IPS DF 6.9 (cell line): ENCODE measurements at regions not wholly inside any gene's neighbourhood (a gene's known extent, or its start where the extent isn't known, plus 50 kb on each side); places are given as distances from the start of the nearest gene placed in this dataset.

ENCODE experiments used
- DNase-seq: peaks from one replicate; pipeline ENCODE4 v3.0.0-alpha.2; 2013; ENCODE audit warnings: low read depth, low spot score
- H3K27ac ChIP-seq: one replicate; pipeline ENCODE4 v1.5.1; 2013; ENCODE audit warnings: low read length, control low read depth
- H3K27me3 ChIP-seq: 2 replicates; pipeline ENCODE4 v1.6.1; 2013; ENCODE audit warnings: mild to moderate bottlenecking, low read length; ENCODE audit not compliant: control insufficient read depth, insufficient read depth
- H3K36me3 ChIP-seq: 2 replicates; pipeline ENCODE4 v1.6.1; 2013; ENCODE audit warnings: low read length; ENCODE audit not compliant: control insufficient read depth, insufficient read depth
- H3K4me1 ChIP-seq: 2 replicates; pipeline ENCODE4 v1.6.1; 2013; ENCODE audit warnings: low read length; ENCODE audit not compliant: control insufficient read depth, insufficient read depth
- H3K4me3 ChIP-seq: 2 replicates; pipeline ENCODE4 v1.5.1; 2013; ENCODE audit warnings: mild to moderate bottlenecking, low read length
- H3K9me3 ChIP-seq: 2 replicates; pipeline ENCODE4 v1.6.1; 2013; ENCODE audit warnings: low read length, inconsistent platforms; ENCODE audit not compliant: control insufficient read depth, insufficient read depth
- WGBS: extraction: QIAGEN DNeasy Blood & Tissue Kit; methylation state at CpG from one replicate; pipeline ENCODE4 v1.1.7; 2013; ENCODE audit warnings: mixed read lengths, missing lambda C conversion rate; ENCODE audit not compliant: insufficient read length, insufficient coverage; 5-methylcytosine and 5-hydroxymethylcytosine counted together

DNA sequence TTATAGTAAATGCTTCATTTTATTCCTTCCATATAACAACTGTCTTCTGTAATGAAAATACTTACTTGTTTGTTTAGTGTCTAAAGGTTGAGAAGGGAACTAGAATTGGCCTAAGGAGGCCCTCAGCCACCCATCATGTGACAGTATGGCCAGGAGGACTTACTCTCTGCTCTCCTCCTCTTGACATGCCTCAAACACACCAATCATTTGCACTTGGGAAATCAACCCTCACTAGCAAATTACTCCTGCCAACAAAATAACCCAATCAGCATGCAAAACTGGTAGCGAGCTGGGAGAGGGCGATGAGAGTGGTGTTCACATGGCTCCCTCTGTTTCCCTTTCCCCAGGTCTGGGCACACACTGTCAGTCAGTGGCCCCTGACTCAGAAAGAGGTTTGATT lies 58.6 kb upstream of the MEF2C start:
- Histone ChIP-seq H3K4me1 (no peaks in the 10 kb centered on the region), H3K4me3 (no peak overlapping the region), H3K9me3 (no peaks in the 10 kb centered on the region), H3K27ac (no peak overlapping the region), H3K27me3 (no peaks in the 10 kb centered on the region), H3K36me3 (no peaks in the 10 kb centered on the region)
- DNase-seq, result no peak
- WGBS, result no CpG with 5 or more reads among the region's 2 CpGs

DNA sequence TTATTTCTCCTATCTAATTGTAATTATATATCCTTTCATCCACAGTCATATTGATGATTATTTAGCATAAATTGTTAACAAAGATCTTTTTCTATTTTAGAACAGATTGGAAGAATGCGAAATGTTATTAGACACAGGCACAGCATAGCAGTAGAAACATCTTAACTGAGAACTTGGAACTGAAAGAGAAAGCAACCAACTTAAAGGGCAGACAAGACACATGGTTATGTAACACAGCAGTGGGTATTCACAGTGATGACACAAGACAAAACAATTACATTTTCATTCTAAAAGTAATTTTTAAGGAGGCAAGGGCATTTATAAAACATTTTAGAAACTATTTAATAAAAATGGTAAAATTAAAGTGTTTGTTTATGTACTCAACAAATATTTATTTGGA lies 57.7 kb upstream of the MEF2C start:
- Histone ChIP-seq H3K27ac (no peak overlapping the region), H3K36me3 (no peaks in the 10 kb centered on the region), H3K4me1 (no peaks in the 10 kb centered on the region), H3K27me3 (no peaks in the 10 kb centered on the region), H3K9me3 (no peaks in the 10 kb centered on the region), H3K4me3 (no peak overlapping the region)
- WGBS, result no CpG with 5 or more reads among the region's 1 CpG
- DNase-seq, result no peak

DNA sequence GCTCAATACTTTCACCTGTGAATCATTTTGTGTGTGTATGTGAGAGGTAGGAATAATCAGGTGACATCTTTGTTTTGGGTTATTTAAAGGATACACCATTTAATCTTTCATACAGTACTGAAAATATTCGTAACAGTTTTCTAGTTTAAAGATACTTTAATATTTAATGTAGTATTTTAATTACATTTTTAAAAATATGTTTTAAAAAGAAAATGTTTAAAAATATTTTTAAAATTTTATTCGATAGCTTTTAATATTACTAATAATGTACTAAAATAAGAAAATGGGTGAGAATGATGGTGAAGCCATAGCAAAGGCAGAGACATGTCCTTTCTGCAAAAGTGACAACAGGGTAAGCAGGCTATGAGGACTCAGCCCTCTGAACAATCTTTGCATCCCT lies 56.3 kb upstream of the MEF2C start:
- Histone ChIP-seq H3K4me3 (no peak overlapping the region), H3K9me3 (no peaks in the 10 kb centered on the region), H3K4me1 (no peaks in the 10 kb centered on the region), H3K27ac (no peak overlapping the region), H3K36me3 (no peaks in the 10 kb centered on the region), H3K27me3 (no peaks in the 10 kb centered on the region)
- WGBS, result no CpG with 5 or more reads among the region's 2 CpGs
- no peak for DNase-seq

DNA sequence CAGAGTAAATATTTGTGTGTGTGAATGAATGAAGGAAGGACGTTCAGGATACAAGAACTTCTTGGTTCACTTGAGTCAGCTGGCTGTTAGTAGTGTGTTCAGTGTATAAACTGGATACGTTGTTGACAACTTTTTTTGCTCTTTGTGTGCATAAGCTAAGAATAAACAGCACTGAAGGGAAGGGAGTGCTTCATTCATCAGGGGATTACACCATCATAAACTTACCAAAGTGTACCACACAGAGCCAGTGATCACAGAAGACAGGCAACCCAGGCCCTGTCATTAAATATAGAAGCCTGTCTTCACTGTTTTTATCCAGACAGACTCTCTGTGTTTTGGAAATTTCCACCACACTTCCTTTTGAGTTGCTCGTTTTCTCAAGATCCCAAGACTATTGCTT lies 55.5 kb upstream of the MEF2C start:
- H3K4me1 ChIP-seq, result no peaks in the 10 kb centered on the region
- WGBS, result no CpG with 5 or more reads among the region's 3 CpGs
- H3K36me3 ChIP-seq, result no peaks in the 10 kb centered on the region
- no peaks in the 10 kb centered on the region for H3K27me3 ChIP-seq
- no peak overlapping the region for H3K27ac ChIP-seq
- H3K4me3 ChIP-seq, result no peak overlapping the region
- H3K9me3 ChIP-seq, result no peaks in the 10 kb centered on the region
- DNase-seq, result no peak

DNA sequence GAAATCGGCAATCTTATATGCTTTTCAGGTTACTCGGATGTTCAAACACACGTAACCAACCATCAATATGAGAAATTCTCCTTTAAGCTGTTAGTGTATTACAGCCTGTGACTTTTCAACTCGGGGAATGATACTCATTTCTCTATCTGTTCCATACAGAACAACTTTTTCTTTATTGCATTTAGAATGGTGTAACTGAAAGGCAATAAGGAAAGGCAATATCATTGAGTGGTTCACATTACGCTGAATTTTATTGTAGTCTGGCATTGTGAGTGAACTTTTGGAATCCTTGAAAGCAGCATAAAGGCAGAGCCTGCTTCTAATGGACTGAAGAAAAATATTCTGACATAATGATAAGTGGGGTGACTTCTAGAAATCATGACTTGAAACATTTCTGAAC lies 54.4 kb upstream of the MEF2C start:
- Histone ChIP-seq H3K36me3 (no peaks in the 10 kb centered on the region), H3K9me3 (no peaks in the 10 kb centered on the region), H3K27ac (no peak overlapping the region), H3K4me3 (no peak overlapping the region), H3K4me1 (no peaks in the 10 kb centered on the region), H3K27me3 (no peaks in the 10 kb centered on the region)
- no CpG with 5 or more reads among the region's 5 CpGs for WGBS
- no peak for DNase-seq

DNA sequence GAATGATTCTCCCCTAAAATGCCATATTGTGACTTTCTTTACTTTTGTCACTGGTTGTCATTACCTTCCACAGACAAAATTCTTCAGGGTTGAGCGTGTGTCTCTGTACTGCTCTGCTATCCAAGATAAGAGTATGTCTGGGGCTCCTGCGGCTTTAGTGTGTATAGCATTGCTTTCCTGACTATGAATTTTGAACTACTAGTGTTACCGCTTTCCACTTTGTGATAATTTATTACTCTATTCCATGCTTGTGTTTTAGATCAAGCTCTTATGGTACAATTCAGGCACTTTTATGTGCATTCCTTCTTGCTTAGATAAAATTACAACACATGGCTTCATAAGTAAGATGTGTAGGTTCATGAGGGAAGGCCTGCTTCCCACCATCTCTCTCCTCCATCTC lies 51.5 kb upstream of the MEF2C start:
- no peak for DNase-seq
- no peak overlapping the region for H3K27ac ChIP-seq
- no peaks in the 10 kb centered on the region for H3K27me3 ChIP-seq
- no peaks in the 10 kb centered on the region for H3K4me1 ChIP-seq
- H3K4me3 ChIP-seq, result no peak overlapping the region
- no peaks in the 10 kb centered on the region for H3K36me3 ChIP-seq
- no CpG with 5 or more reads among the region's 3 CpGs for WGBS
- no peaks in the 10 kb centered on the region for H3K9me3 ChIP-seq
